HG03575 (cell line): ENCODE measurements at regions not wholly inside any gene's neighbourhood (a gene's known extent, or its start where the extent isn't known, plus 50 kb on each side); places are given as distances from the start of the nearest gene placed in this dataset.
"Not testable (repeated sequence)": the region's sequence is repeated elsewhere in the genome, so short reads cannot be mapped to it uniquely, and the experiment has no call there.

Experiments
- ATAC-seq: cut with Tn5 transposase; IDR thresholded peaks from one replicate; pipeline ENCODE4 v1.9.1; 2021; ENCODE audit not compliant: unreplicated experiment, insufficient number of reproducible peaks, low FRiP score; ENCODE audit errors: extremely low read depth

- ATAC-seq: not testable (repeated sequence)
Observed at GRCh38 chr7:125258876-125259417, 329.3 kb upstream of the POT1 start.

GRCh38 chr7:125257617-125258016 is 328.0 kb upstream of the POT1 start:
- no peak for ATAC-seq

- no peak for ATAC-seq
Observed at GRCh38 chr7:125256446-125256845, 326.8 kb upstream of the POT1 start.

- no peak for ATAC-seq
Observed at GRCh38 chr7:125255810-125256209, 326.2 kb upstream of the POT1 start.

GRCh38 chr7:125254566-125254965 is 324.9 kb upstream of the POT1 start:
- ATAC-seq: no peak

DNA sequence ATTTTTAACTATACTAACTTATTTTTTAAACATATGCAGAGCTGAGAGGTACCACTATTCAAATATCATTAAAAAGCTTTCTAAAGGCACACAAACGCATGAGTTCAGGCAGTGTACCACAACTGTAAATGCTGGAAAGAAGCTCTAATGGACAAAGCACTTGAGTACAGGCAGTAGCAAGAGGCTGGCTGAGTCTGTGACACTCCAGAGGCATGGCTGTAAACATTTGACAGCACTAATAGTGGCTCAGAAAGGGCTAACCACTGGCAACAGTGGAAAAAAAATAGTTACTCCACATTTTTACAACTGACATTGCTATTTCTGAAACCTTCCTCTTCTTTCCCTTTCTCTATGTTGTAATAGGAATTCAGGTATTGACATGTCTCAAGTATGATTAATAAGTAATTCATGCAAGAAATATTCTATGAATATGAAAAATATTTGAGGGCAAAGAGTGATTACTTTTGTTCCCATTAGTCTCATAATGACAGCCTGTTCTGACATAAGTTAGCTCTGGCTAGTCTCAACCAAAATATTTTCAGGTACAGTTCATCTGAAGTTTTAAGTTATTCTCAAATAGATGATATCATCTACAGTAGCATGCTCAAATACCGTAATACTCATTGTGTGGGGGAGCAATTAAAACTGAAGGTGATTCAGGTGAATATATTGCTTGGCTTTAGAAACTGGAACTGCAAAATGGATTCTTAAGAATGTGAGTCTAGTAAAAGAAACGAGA is 324.0 kb upstream of the POT1 start:
- ATAC-seq: no peak

- no peak for ATAC-seq
Observed at GRCh38 chr7:125247514-125248098, 318.0 kb upstream of the POT1 start.

- ATAC-seq: no peak
Observed at GRCh38 chr7:125246706-125247105, 317.1 kb upstream of the POT1 start.

GRCh38 chr7:125241548-125241947 is 311.9 kb upstream of the POT1 start:
- ATAC-seq: no peak

GRCh38 chr7:125222596-125222995 is 293.0 kb upstream of the POT1 start:
- no peak for ATAC-seq

GRCh38 chr7:125218076-125218475 is 288.5 kb upstream of the POT1 start:
- no peak for ATAC-seq

- ATAC-seq: no peak
Observed at GRCh38 chr7:125201002-125201401, 271.4 kb upstream of the POT1 start.

DNA sequence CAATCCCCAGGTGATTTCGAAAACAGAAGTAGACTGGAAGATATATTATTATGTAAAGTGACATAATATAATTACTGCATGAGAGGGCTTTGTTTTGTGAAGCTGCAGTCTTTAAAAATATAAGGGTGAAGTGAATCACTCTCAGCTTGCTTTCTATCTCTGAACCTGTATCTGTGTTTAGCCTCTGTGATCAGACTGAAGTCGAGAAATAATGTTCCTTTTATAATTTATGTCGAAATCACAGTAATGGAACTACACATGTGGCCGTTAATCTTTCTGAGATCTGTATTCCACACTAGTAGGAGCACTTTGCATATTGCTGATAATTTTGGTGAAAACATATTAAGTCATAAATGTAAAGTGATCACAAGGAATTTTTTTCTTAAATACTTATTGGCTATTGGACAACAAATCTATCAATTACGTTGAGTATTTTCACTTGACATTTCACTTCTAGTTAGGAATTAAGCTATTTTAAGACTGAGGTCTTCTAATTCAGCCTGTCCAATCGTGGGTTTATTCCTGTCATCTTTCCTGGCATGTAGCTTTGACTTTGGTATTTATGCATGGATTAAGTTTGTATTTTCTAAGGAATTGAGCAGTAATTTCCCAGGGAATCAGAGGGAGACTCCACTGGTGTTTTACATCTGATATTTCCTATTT is 268.2 kb upstream of the POT1 start:
- no peak for ATAC-seq

DNA sequence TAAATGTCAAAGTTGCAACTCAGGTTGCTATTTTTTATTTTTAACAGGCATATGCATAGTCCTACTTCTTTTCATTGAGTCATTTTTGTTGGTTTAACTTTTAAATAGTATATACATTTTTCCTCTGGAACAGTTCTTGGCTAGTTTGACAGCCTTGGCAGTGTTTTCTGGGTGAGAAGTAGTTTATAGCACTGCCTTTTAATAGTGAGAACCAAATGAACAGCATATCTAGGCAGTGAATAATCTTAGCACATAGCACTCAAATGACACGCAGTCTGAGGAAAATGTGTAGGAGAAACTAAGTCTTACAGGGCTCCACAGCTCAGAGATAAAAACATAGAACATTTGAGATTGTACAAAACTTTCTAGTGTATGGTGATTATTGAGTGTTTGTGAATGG is 265.5 kb upstream of the POT1 start:
- ATAC-seq: no peak

GRCh38 chr7:125193263-125193662 is 263.6 kb upstream of the POT1 start:
- no peak for ATAC-seq

GRCh38 chr7:125184801-125185200 is 255.2 kb upstream of the POT1 start:
- ATAC-seq: no peak

DNA sequence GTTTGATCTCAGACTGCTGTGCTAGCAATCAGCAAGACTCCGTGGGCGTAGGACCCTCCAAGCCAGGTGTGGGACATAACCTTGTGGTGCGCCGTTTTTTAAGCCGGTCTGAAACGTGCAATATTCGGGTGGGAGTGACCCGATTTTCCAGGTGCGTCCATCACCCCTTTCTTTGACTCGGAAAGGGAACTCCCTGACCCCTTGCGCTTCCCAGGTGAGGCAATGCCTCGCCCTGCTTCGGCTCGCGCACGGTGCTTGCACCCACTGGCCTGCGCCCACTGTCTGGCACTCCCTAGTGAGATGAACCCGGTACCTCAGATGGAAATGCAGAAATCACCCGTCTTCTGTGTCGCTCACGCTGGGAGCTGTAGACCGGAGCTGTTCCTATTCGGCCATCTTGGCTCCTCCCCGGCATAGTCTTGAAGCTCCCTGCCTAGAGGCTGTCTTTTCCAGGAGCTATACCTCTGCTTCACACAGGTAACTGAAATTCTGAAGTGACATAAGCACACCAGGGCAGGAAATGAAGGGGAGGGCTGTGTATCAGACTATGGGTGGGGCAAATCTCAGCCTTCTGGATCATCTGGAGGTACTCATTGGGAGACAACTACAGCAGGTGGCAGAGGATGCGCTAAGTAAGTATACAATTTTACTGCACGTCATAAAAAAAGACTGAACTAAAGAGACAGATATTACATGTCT is 252.1 kb upstream of the POT1 start:
- not testable (repeated sequence) for ATAC-seq

- ATAC-seq: no peak
Observed at GRCh38 chr7:125173571-125173970, 243.9 kb upstream of the POT1 start.

- no peak for ATAC-seq
Observed at GRCh38 chr7:125169088-125169487, 239.5 kb upstream of the POT1 start.
